Mesenchymal stem cell (in vitro differentiated cells and primary cell): ENCODE measurements at regions not wholly inside any gene's neighbourhood (a gene's known extent, or its start where the extent isn't known, plus 50 kb on each side); places are given as distances from the start of the nearest gene placed in this dataset.

Experiments used
- DNase-seq: peaks from one replicate; pipeline ENCODE4 v3.0.0-alpha.2; 2013
- H2AFZ ChIP-seq: one replicate; pipeline ENCODE4 v1.6.1; 2013; ENCODE audit warnings: low read depth, mild to moderate bottlenecking, control low read depth, inconsistent platforms, low read length, moderate library complexity
- H2AK5ac ChIP-seq: 2 replicates; pipeline ENCODE4 v1.6.1; 2013; ENCODE audit warnings: low read length, moderate library complexity, mild to moderate bottlenecking, inconsistent platforms; ENCODE audit not compliant: severe bottlenecking
- H2BK120ac ChIP-seq: one replicate; pipeline ENCODE4 v1.6.1; 2013; ENCODE audit warnings: low read depth, mild to moderate bottlenecking, inconsistent platforms, low read length, moderate library complexity
- H2BK12ac ChIP-seq, 2 experiments: one replicate each; pipeline ENCODE4 v1.6.1; 2013; ENCODE audit warnings: inconsistent platforms in 2 of 2, low read length in 2 of 2, mild to moderate bottlenecking in 2 of 2, moderate library complexity in 2 of 2, control low read depth in 1 of 2
- H2BK15ac ChIP-seq: one replicate; pipeline ENCODE4 v1.6.1; 2013; ENCODE audit warnings: mild to moderate bottlenecking, low read depth, inconsistent platforms; ENCODE audit not compliant: poor library complexity, severe bottlenecking
- H2BK5ac ChIP-seq: 2 replicates; pipeline ENCODE4 v1.6.1; 2013; ENCODE audit warnings: low read depth, mild to moderate bottlenecking, low read length, control low read depth, inconsistent platforms; ENCODE audit not compliant: poor library complexity, severe bottlenecking
- H3K14ac ChIP-seq, 2 experiments: one replicate each; pipeline ENCODE4 v1.6.1; 2013; ENCODE audit warnings: inconsistent platforms in 2 of 2, low read length in 2 of 2, control low read depth in 1 of 2, mild to moderate bottlenecking in 1 of 2, moderate library complexity in 1 of 2
- H3K18ac ChIP-seq, 2 experiments: one replicate each; pipeline ENCODE4 v1.6.1; 2013; ENCODE audit warnings: inconsistent platforms in 2 of 2, low read length in 2 of 2, control low read depth in 1 of 2, low read depth in 1 of 2, mild to moderate bottlenecking in 1 of 2
- H3K23ac ChIP-seq, 2 experiments: one replicate each; pipeline ENCODE4 v1.6.1; 2013; ENCODE audit warnings: inconsistent platforms in 2 of 2, low read length in 2 of 2, mild to moderate bottlenecking in 2 of 2, moderate library complexity in 2 of 2, control low read depth in 1 of 2
- H3K27ac ChIP-seq: 2 replicates; pipeline ENCODE4 v1.5.1; 2013; ENCODE audit warnings: mild to moderate bottlenecking, moderate library complexity, low read length, control low read depth, inconsistent platforms; ENCODE audit not compliant: poor library complexity, severe bottlenecking
- H3K27me3 ChIP-seq, 2 experiments: 2 replicates each; pipeline versions ENCODE4 v1.6.1 to v1.7.0; 2013; ENCODE audit warnings: low read length in 2 of 2, mild to moderate bottlenecking in 2 of 2, moderate library complexity in 2 of 2, control low read depth in 1 of 2, inconsistent platforms in 1 of 2; ENCODE audit not compliant: control insufficient read depth in 1 of 2, insufficient read depth in 1 of 2
- H3K36me3 ChIP-seq, 2 experiments: 2 replicates each; pipeline versions ENCODE4 v1.6.1 to v1.7.0; 2013; ENCODE audit warnings: low read length in 2 of 2, control low read depth in 1 of 2, inconsistent platforms in 1 of 2, low read depth in 1 of 2, mild to moderate bottlenecking in 1 of 2; ENCODE audit not compliant: insufficient read depth in 2 of 2, control insufficient read depth in 1 of 2
- H3K4ac ChIP-seq, 2 experiments: one replicate each; pipeline ENCODE4 v1.6.1; 2013; ENCODE audit warnings: inconsistent platforms in 2 of 2, low read length in 2 of 2, mild to moderate bottlenecking in 2 of 2, moderate library complexity in 2 of 2, control low read depth in 1 of 2, low read depth in 1 of 2
- H3K4me1 ChIP-seq: 2 replicates; pipeline ENCODE4 v1.6.1; 2013; ENCODE audit warnings: low read depth, low read length, control low read depth; ENCODE audit not compliant: control insufficient read depth, insufficient read depth
- H3K4me2 ChIP-seq: 2 replicates; pipeline ENCODE4 v1.6.1; 2013; ENCODE audit warnings: low read length, mild to moderate bottlenecking, inconsistent platforms; ENCODE audit not compliant: poor library complexity, severe bottlenecking
- H3K4me3 ChIP-seq, 2 experiments: 2 replicates each; pipeline versions ENCODE4 v1.5.1 to v1.7.0; 2013; ENCODE audit warnings: low read length in 2 of 2, mild to moderate bottlenecking in 2 of 2, control low read depth in 1 of 2, low read depth in 1 of 2; ENCODE audit not compliant: insufficient read depth in 1 of 2
- H3K79me1 ChIP-seq: replicated peaks from 2 replicates; pipeline ENCODE4 v1.6.1; 2013; ENCODE audit warnings: mild to moderate bottlenecking, control low read depth, low read length, inconsistent platforms; ENCODE audit not compliant: poor library complexity, severe bottlenecking
- H3K9ac ChIP-seq: 2 replicates; pipeline ENCODE4 v1.7.0; 2013; ENCODE audit warnings: mild to moderate bottlenecking, low read length, moderate library complexity
- H3K9me3 ChIP-seq: 2 replicates; pipeline ENCODE4 v1.7.0; 2013; ENCODE audit warnings: mild to moderate bottlenecking, low read length; ENCODE audit not compliant: control insufficient read depth
- H4K8ac ChIP-seq: one replicate; pipeline ENCODE4 v1.6.1; 2013; ENCODE audit warnings: inconsistent platforms, mild to moderate bottlenecking, low read length, moderate library complexity
- H4K91ac ChIP-seq: one replicate; pipeline ENCODE4 v1.6.1; 2013; ENCODE audit warnings: mild to moderate bottlenecking, low read length, inconsistent platforms
- WGBS: methylation state at CpG from one replicate; pipeline ENCODE4 v1.1.7; 2013; ENCODE audit warnings: mixed read lengths; 5-methylcytosine and 5-hydroxymethylcytosine counted together

GRCh38 chr20:60677819-60678218 is 574.2 kb upstream of the CDH4 start:
- Histone ChIP-seq H3K4ac (no peak overlapping the region), H3K4me2 (no peak overlapping the region), H2BK12ac (no peak overlapping the region), H3K9me3 (peaks cover 7% of the 10 kb centered on the region), H3K18ac (no peak overlapping the region), H3K4me1 (no peaks in the 10 kb centered on the region), H4K91ac (no peak overlapping the region), H3K4me3 (no peak overlapping the region), H2BK120ac (no peak overlapping the region), H2BK15ac (no peak overlapping the region), H3K27ac (no peak overlapping the region), H2AFZ (no peak overlapping the region), H2AK5ac (no peak overlapping the region), H4K8ac (no peak overlapping the region), H3K27me3 (no peaks in the 10 kb centered on the region), H3K9ac (no peak overlapping the region), H3K79me1 (no peaks in the 10 kb centered on the region), H2BK5ac (no peak overlapping the region), H3K23ac (no peak overlapping the region), H3K14ac (no peak overlapping the region), H3K36me3 (no peaks in the 10 kb centered on the region)
- no peak for DNase-seq
- WGBS: no CpG with 5 or more reads among the region's 1 CpG

GRCh38 chr20:60680554-60680953 is 571.5 kb upstream of the CDH4 start:
- H3K18ac ChIP-seq: no peak overlapping the region
- no peak overlapping the region for H2AK5ac ChIP-seq
- no peak for DNase-seq
- H3K23ac ChIP-seq: no peak overlapping the region
- 69% methylated on average over 6 of the region's 6 CpGs for WGBS
- H3K79me1 ChIP-seq: no peaks in the 10 kb centered on the region
- H3K27ac ChIP-seq: no peak overlapping the region
- no peak overlapping the region for H2BK15ac ChIP-seq
- H2BK5ac ChIP-seq: no peak overlapping the region
- H3K9ac ChIP-seq: no peak overlapping the region
- H3K14ac ChIP-seq: no peak overlapping the region
- no peaks in the 10 kb centered on the region for H3K27me3 ChIP-seq
- no peaks in the 10 kb centered on the region for H3K36me3 ChIP-seq
- H2AFZ ChIP-seq: no peak overlapping the region
- H3K4me2 ChIP-seq: no peak overlapping the region
- H2BK12ac ChIP-seq: no peak overlapping the region
- no peak overlapping the region for H4K91ac ChIP-seq
- H3K4ac ChIP-seq: no peak overlapping the region
- peaks cover 7% of the 10 kb centered on the region for H3K9me3 ChIP-seq
- no peak overlapping the region for H2BK120ac ChIP-seq
- no peak overlapping the region for H4K8ac ChIP-seq
- no peak overlapping the region for H3K4me3 ChIP-seq
- no peaks in the 10 kb centered on the region for H3K4me1 ChIP-seq

- Histone ChIP-seq H3K14ac (no peak overlapping the region), H3K79me1 (no peaks in the 10 kb centered on the region), H3K9me3 (no peaks in the 10 kb centered on the region), H4K91ac (no peak overlapping the region), H3K9ac (no peak overlapping the region), H3K4ac (no peak overlapping the region), H3K4me3 (no peak overlapping the region), H2AFZ (no peak overlapping the region), H3K4me1 (no peaks in the 10 kb centered on the region), H2BK120ac (no peak overlapping the region), H3K23ac (no peak overlapping the region), H4K8ac (no peak overlapping the region), H3K36me3 (no peaks in the 10 kb centered on the region), H2BK15ac (no peak overlapping the region), H2AK5ac (no peak overlapping the region), H2BK5ac (no peak overlapping the region), H3K27me3 (no peaks in the 10 kb centered on the region), H3K18ac (no peak overlapping the region), H3K4me2 (no peak overlapping the region), H2BK12ac (no peak overlapping the region), H3K27ac (no peak overlapping the region)
- 87% methylated on average over 7 of the region's 8 CpGs for WGBS
- DNase-seq: no peak
Observed at GRCh38 chr20:60687213-60687612, 564.8 kb upstream of the CDH4 start.

GRCh38 chr20:60690771-60691170 is 561.3 kb upstream of the CDH4 start:
- H3K4me3 ChIP-seq: no peak overlapping the region
- no peak overlapping the region for H3K4me2 ChIP-seq
- no peak overlapping the region for H2AK5ac ChIP-seq
- H3K27me3 ChIP-seq: no peaks in the 10 kb centered on the region
- H3K36me3 ChIP-seq: no peaks in the 10 kb centered on the region
- no peaks in the 10 kb centered on the region for H3K79me1 ChIP-seq
- H2BK12ac ChIP-seq: no peak overlapping the region
- no peak for DNase-seq
- H4K8ac ChIP-seq: no peak overlapping the region
- H3K23ac ChIP-seq: no peak overlapping the region
- H3K27ac ChIP-seq: no peak overlapping the region
- H2AFZ ChIP-seq: no peak overlapping the region
- H3K4me1 ChIP-seq: peaks cover 2% of the 10 kb centered on the region
- H3K9ac ChIP-seq: no peak overlapping the region
- 72% methylated on average over 3 of the region's 3 CpGs for WGBS
- H3K9me3 ChIP-seq: no peaks in the 10 kb centered on the region
- no peak overlapping the region for H2BK120ac ChIP-seq
- H3K4ac ChIP-seq: no peak overlapping the region
- H2BK15ac ChIP-seq: no peak overlapping the region
- H3K14ac ChIP-seq: no peak overlapping the region
- H4K91ac ChIP-seq: no peak overlapping the region
- H2BK5ac ChIP-seq: no peak overlapping the region
- no peak overlapping the region for H3K18ac ChIP-seq
